ENCODE measurements at regions not wholly inside any gene's neighbourhood (a gene's known extent, or its start where the extent isn't known, plus 50 kb on each side); places are given as distances from the start of the nearest gene placed in this dataset.
"Not testable (repeated sequence)": the region's sequence is repeated elsewhere in the genome, so short reads cannot be mapped to it uniquely, and the experiment has no call there.

GRCh38 chr2:72031346-72032110, 116.1 kb downstream of the CYP26B1 start:
- no peak for DNase-seq

- DNase-seq = no peak
Measured at GRCh38 chr2:72028996-72029395, 118.7 kb downstream of the CYP26B1 start.

GRCh38 chr2:72028351-72028995, 119.2 kb downstream of the CYP26B1 start:
- no peak for DNase-seq

GRCh38 chr2:72027426-72028161, 120.1 kb downstream of the CYP26B1 start:
- DNase-seq = no peak

GRCh38 chr2:72026819-72027425, 120.7 kb downstream of the CYP26B1 start:
- no peak for DNase-seq

- no peak for DNase-seq
Measured at GRCh38 chr2:72024451-72025175, 123.0 kb downstream of the CYP26B1 start.

- no peak for DNase-seq
Measured at GRCh38 chr2:72023678-72024390, 123.8 kb downstream of the CYP26B1 start.

- DNase-seq = not testable (repeated sequence)
Measured at GRCh38 chr2:72021371-72021770, 126.3 kb downstream of the CYP26B1 start.

- no peak for DNase-seq
Measured at GRCh38 chr2:72015266-72015665, 132.4 kb downstream of the CYP26B1 start.

GRCh38 chr2:72014831-72015230, 132.8 kb downstream of the CYP26B1 start:
- no peak for DNase-seq

- no peak for DNase-seq
Measured at GRCh38 chr2:72013726-72014125, 133.9 kb downstream of the CYP26B1 start.

- DNase-seq = no peak
Measured at GRCh38 chr2:72012886-72013574, 134.6 kb downstream of the CYP26B1 start.

GRCh38 chr2:72011791-72012190, 135.9 kb downstream of the CYP26B1 start:
- DNase-seq = no peak

GRCh38 chr2:72011370-72011689, 136.3 kb downstream of the CYP26B1 start:
- no peak for DNase-seq

GRCh38 chr2:72010647-72011369, 136.9 kb downstream of the CYP26B1 start:
- DNase-seq = no peak

GRCh38 chr2:72008608-72009007, 139.1 kb downstream of the CYP26B1 start:
- no peak for DNase-seq

GRCh38 chr2:72007402-72007801, 140.3 kb downstream of the CYP26B1 start:
- no peak for DNase-seq

- DNase-seq = no peak
Measured at GRCh38 chr2:72006188-72006736, 141.4 kb downstream of the CYP26B1 start.

GRCh38 chr2:72004976-72005375, 142.7 kb downstream of the CYP26B1 start:
- DNase-seq = no peak

GRCh38 chr2:72004201-72004915, 143.3 kb downstream of the CYP26B1 start:
- no peak for DNase-seq
